IMR-90 (cell line): ENCODE measurements at regions not wholly inside any gene's neighbourhood (a gene's known extent, or its start where the extent isn't known, plus 50 kb on each side); places are given as distances from the start of the nearest gene placed in this dataset.

Source experiments
- CTCF ChIP-seq: conservative IDR thresholded peaks from 2 replicates; pipeline ENCODE4 v1.5.1; 2012; ENCODE audit warnings: mild to moderate bottlenecking, low read depth, low read length, improper control_type of control experiment
- ELK1 ChIP-seq: fragments of 150-350 bp; IDR thresholded peaks from 2 replicates; pipeline ENCODE4 v1.6.1; 2016; ENCODE audit warnings: low read depth, mild to moderate bottlenecking, low read length, moderate library complexity, borderline replicate concordance
- RAD21 ChIP-seq: IDR thresholded peaks from 2 replicates; pipeline ENCODE4 v1.6.1; 2012; ENCODE audit warnings: low read length, improper control_type of control experiment
- RCOR1 ChIP-seq: IDR thresholded peaks from 2 replicates; pipeline ENCODE4 v1.6.1; 2012; ENCODE audit warnings: mild to moderate bottlenecking, low read length, improper control_type of control experiment; ENCODE audit not compliant: insufficient replicate concordance
- RFX5 ChIP-seq: IDR thresholded peaks from 2 replicates; pipeline ENCODE4 v1.8.0; 2012; ENCODE audit warnings: low read depth, mild to moderate bottlenecking, low read length, moderate library complexity
- USF2 ChIP-seq: fragments of 150-350 bp; IDR thresholded peaks from 2 replicates; pipeline ENCODE4 v1.6.1; 2017; ENCODE audit warnings: mild to moderate bottlenecking, antibody characterized with exemption, low read length, low read depth

GRCh38 chr7:112963634-112964033 is 123.0 kb downstream of the GPR85 start:
- TF ChIP-seq ELK1 (no peak), CTCF (no peak), RFX5 (no peak), RCOR1 (no peak), RAD21 (no peak), USF2 (no peak)
